Spleen (tissue), 11 donors: ENCODE measurements at regions not wholly inside any gene's neighbourhood (a gene's known extent, or its start where the extent isn't known, plus 50 kb on each side); places are given as distances from the start of the nearest gene placed in this dataset.

Experiments used
- DNase-seq: peaks from one replicate; pipeline ENCODE4 v3.0.0-alpha.2; 2020
- H3K27ac ChIP-seq, 8 donors: fragments of 200-600 bp; sonication (generic) in 7 of 8; 1 replicate in 4 of 8; 2 replicates in 4 of 8; pipeline versions ENCODE4 v1.5.0 to v1.8.0; 2016 to 2021; ENCODE audit warnings: inconsistent platforms in 4 of 8, mild to moderate bottlenecking in 4 of 8, moderate library complexity in 1 of 8
- H3K27me3 ChIP-seq, 7 donors: fragments of 200-600 bp; sonication (generic) in 6 of 7; replicated peaks in 1 of 7; 1 replicate in 4 of 7; 2 replicates in 3 of 7; pipeline versions ENCODE4 v1.5.0 to v1.8.0; 2016 to 2021; ENCODE audit warnings: inconsistent platforms in 3 of 7, mild to moderate bottlenecking in 1 of 7
- H3K36me3 ChIP-seq, 6 donors: fragments of 200-600 bp; sonication (generic) in 5 of 6; 1 replicate in 4 of 6; 2 replicates in 2 of 6; pipeline versions ENCODE4 v1.5.0 to v1.8.0; 2016 to 2021; ENCODE audit warnings: inconsistent platforms in 2 of 6
- H3K4me1 ChIP-seq, 6 donors: fragments of 200-600 bp; sonication (generic) in 5 of 6; 1 replicate in 3 of 6; 2 replicates in 3 of 6; pipeline versions ENCODE4 v1.5.0 to v1.8.0; 2016 to 2021; ENCODE audit warnings: inconsistent platforms in 3 of 6
- H3K4me3 ChIP-seq, 8 donors: fragments of 200-600 bp; sonication (generic) in 7 of 8; 1 replicate in 4 of 8; 2 replicates in 4 of 8; pipeline versions ENCODE4 v1.5.0 to v1.8.0; 2016 to 2021; ENCODE audit warnings: inconsistent platforms in 4 of 8, mild to moderate bottlenecking in 4 of 8, moderate library complexity in 2 of 8
- H3K9me3 ChIP-seq, 8 donors: fragments of 200-600 bp; sonication (generic) in 7 of 8; 1 replicate in 4 of 8; 2 replicates in 4 of 8; pipeline versions ENCODE4 v1.5.0 to v1.8.0; 2016 to 2021; ENCODE audit warnings: inconsistent platforms in 4 of 8
- CTCF ChIP-seq, 11 experiments: fragments of 200-600 bp in 7 of 11; fragments of 450-650 bp in 4 of 11; sonication (generic) in 4 of 11; IDR thresholded peaks in 8 of 11; conservative IDR thresholded peaks in 3 of 11; 1 replicate in 7 of 11; 2 replicates in 4 of 11; pipeline versions ENCODE4 v1.4.0 to v1.8.0; 2016 to 2021; ENCODE audit warnings: antibody characterized with exemption in 11 of 11, inconsistent platforms in 4 of 11, mild to moderate bottlenecking in 1 of 11
- POLR2A ChIP-seq, 3 donors: fragments of 450-650 bp; IDR thresholded peaks; one replicate each; pipeline ENCODE4 v1.5.1; 2017; ENCODE audit warnings: antibody characterized with exemption in 3 of 3, mild to moderate bottlenecking in 1 of 3
- POLR2AphosphoS5 ChIP-seq, 3 donors: sonication (generic); formaldehyde crosslinking; IDR thresholded peaks; one replicate each; pipeline ENCODE4 v1.5.1; 2017; ENCODE audit warnings: antibody characterized with exemption in 3 of 3
- WGBS, 5 donors: extraction: QIAGEN DNeasy Blood & Tissue Kit in 3 of 5; methylation state at CpG; one replicate each; pipeline versions ENCODE4 v1.1.5 to v1.1.7; 2013 to 2018; 5-methylcytosine and 5-hydroxymethylcytosine counted together
- intact Hi-C: fragments of 100-400 bp; cut with DNase I; formaldehyde crosslinking; loops from one replicate; pipeline ENCODE4 v1.15.0; 2023; ENCODE audit warnings: low total_unique reads
- donor health status: healthy with polysubstance abuse.
- donor health status: DM: no; HTN: no; CAD: no; lungs with moderate emphysema.
- donor health status: DM: no; HTN: no; CAD: no.
- donor health status: Bipolar disorder and iron deficiency.
- donor health status: healthy.
- donor health status: DM: no; HTN: no; CAD: no.
- donor health status: DM: yes; HTN: yes; CAD: no.

GRCh38 chr11:134506046-134506445, 94.0 kb upstream of the B3GAT1 start:
- Histone ChIP-seq H3K4me3 (no peak overlapping the region), H3K36me3 (no peaks in the 10 kb centered on the region), H3K4me1 (no peaks in the 10 kb centered on the region), H3K9me3 (no peaks in the 10 kb centered on the region), H3K27ac (no peak overlapping the region), H3K27me3 (peaks cover 0 to 49% (median 0%) of the 10 kb centered on the region in 7 donors)
- DNase-seq: no peak
- no peak for TF ChIP-seq POLR2A (IDR thresholded peaks at IDR 0.05)
- 75 to 90% (median 85%) methylated on average over 2 of the region's 2 CpGs for WGBS, 5 donors
- intact Hi-C loops: no loop called here

GRCh38 chr11:134505125-134505524, 93.1 kb upstream of the B3GAT1 start:
- no peak for DNase-seq
- 79 to 91% (median 87%) methylated on average over 3 of the region's 3 CpGs for WGBS, 5 donors
- intact Hi-C loops: no loop called here
- no peaks in the 10 kb centered on the region for H3K36me3 ChIP-seq
- no peak overlapping the region for H3K4me3 ChIP-seq
- peaks cover 0 to 40% (median 0%) of the 10 kb centered on the region in 7 donors for H3K27me3 ChIP-seq
- no peak overlapping the region for H3K27ac ChIP-seq
- no peaks in the 10 kb centered on the region for H3K9me3 ChIP-seq
- H3K4me1 ChIP-seq: no peaks in the 10 kb centered on the region
- TF ChIP-seq POLR2AphosphoS5 (IDR thresholded peaks at IDR 0.05) (no peak), CTCF (IDR thresholded peaks at IDR 0.05 in 8 of 11, conservative IDR thresholded peaks at IDR 0.05 in 3 of 11) (no peak), POLR2A (IDR thresholded peaks at IDR 0.05) (no peak)

GRCh38 chr11:134504146-134504905, 92.3 kb upstream of the B3GAT1 start:
- intact Hi-C loops: no loop called here
- WGBS, 5 donors: 46 to 54% (median 52%) methylated on average over 16 of the region's 16 CpGs

GRCh38 chr11:134503596-134503995, 91.6 kb upstream of the B3GAT1 start:
- peak; percentile 62 for DNase-seq
- TF ChIP-seq POLR2A (IDR thresholded peaks at IDR 0.05) (no peak), CTCF (IDR thresholded peaks at IDR 0.05 in 8 of 11, conservative IDR thresholded peaks at IDR 0.05 in 3 of 11) (no peak), POLR2AphosphoS5 (IDR thresholded peaks at IDR 0.05) (no peak)
- intact Hi-C loops: no loop called here

More at GRCh38 chr11:134504146-134504905, 92.3 kb upstream of the B3GAT1 start:
- Histone ChIP-seq H3K9me3 (no peaks in the 10 kb centered on the region), H3K4me3 (no peak overlapping the region), H3K4me1 (no peaks in the 10 kb centered on the region), H3K27me3 (peaks cover 0 to 32% (median 0%) of the 10 kb centered on the region in 7 donors), H3K27ac (no peak overlapping the region), H3K36me3 (no peaks in the 10 kb centered on the region)
- peak; percentile 68 for DNase-seq
- no peak for TF ChIP-seq CTCF (IDR thresholded peaks at IDR 0.05 in 8 of 11, conservative IDR thresholded peaks at IDR 0.05 in 3 of 11)

More at GRCh38 chr11:134503596-134503995, 91.6 kb upstream of the B3GAT1 start:
- Histone ChIP-seq H3K36me3 (no peaks in the 10 kb centered on the region), H3K4me3 (no peak overlapping the region), H3K9me3 (no peaks in the 10 kb centered on the region), H3K27ac (no peak overlapping the region), H3K4me1 (no peaks in the 10 kb centered on the region), H3K27me3 (peaks cover 0 to 33% (median 0%) of the 10 kb centered on the region in 7 donors)
- 87 to 92% (median 88%) methylated on average over 16 of the region's 16 CpGs for WGBS, 5 donors
